Endothelial cell of umbilical vein (primary cell): ENCODE measurements at regions not wholly inside any gene's neighbourhood (a gene's known extent, or its start where the extent isn't known, plus 50 kb on each side); places are given as distances from the start of the nearest gene placed in this dataset.

Source experiments
- EZH2 ChIP-seq: IDR thresholded peaks from 2 replicates; pipeline ENCODE4 v1.6.1; 2012; ENCODE audit warnings: borderline replicate concordance, low read depth, mild to moderate bottlenecking, moderate library complexity, low read length, inconsistent platforms; ENCODE audit not compliant: severe bottlenecking
- POLR2A ChIP-seq: IDR thresholded peaks from 2 replicates; pipeline ENCODE4 v1.6.1; 2012; ENCODE audit warnings: low read depth, mild to moderate bottlenecking, control low read depth, low read length
- POLR2AphosphoS5 ChIP-seq: IDR thresholded peaks from 2 replicates; pipeline ENCODE4 v1.6.1; 2012; ENCODE audit warnings: low read depth, mild to moderate bottlenecking, control low read depth, low read length, moderate library complexity; ENCODE audit not compliant: insufficient read depth
- TF ChIP-seq, protein P1 (sequence below), 2 donors: IDR thresholded peaks; 1 replicate in 1 of 2; 2 replicates in 1 of 2; pipeline ENCODE4 v1.5.1; 2011; ENCODE audit warnings: low read length in 2 of 2, mild to moderate bottlenecking in 2 of 2, moderate library complexity in 2 of 2, control low read depth in 1 of 2, inconsistent platforms in 1 of 2, low read depth in 1 of 2; ENCODE audit not compliant: insufficient read depth in 1 of 2; ENCODE audit errors: extremely low read depth in 1 of 2
- TF ChIP-seq, protein P2 (sequence below): IDR thresholded peaks from 2 replicates; pipeline ENCODE4 v1.6.1; 2011; ENCODE audit not compliant: insufficient read depth, insufficient read length

- TF ChIP-seq, protein P1, sequence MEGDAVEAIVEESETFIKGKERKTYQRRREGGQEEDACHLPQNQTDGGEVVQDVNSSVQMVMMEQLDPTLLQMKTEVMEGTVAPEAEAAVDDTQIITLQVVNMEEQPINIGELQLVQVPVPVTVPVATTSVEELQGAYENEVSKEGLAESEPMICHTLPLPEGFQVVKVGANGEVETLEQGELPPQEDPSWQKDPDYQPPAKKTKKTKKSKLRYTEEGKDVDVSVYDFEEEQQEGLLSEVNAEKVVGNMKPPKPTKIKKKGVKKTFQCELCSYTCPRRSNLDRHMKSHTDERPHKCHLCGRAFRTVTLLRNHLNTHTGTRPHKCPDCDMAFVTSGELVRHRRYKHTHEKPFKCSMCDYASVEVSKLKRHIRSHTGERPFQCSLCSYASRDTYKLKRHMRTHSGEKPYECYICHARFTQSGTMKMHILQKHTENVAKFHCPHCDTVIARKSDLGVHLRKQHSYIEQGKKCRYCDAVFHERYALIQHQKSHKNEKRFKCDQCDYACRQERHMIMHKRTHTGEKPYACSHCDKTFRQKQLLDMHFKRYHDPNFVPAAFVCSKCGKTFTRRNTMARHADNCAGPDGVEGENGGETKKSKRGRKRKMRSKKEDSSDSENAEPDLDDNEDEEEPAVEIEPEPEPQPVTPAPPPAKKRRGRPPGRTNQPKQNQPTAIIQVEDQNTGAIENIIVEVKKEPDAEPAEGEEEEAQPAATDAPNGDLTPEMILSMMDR (IDR thresholded peaks at IDR 0.05; ENCODE audit: extremely low read depth in 1 of 2, insufficient read depth in 1 of 2, low read depth in 1 of 2, low read length in 2 of 2), result no peak
- TF ChIP-seq POLR2AphosphoS5 (no peak), POLR2A (no peak), EZH2 (no peak)
- TF ChIP-seq, protein P2, sequence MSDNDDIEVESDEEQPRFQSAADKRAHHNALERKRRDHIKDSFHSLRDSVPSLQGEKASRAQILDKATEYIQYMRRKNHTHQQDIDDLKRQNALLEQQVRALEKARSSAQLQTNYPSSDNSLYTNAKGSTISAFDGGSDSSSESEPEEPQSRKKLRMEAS, result no peak
Observed at GRCh38 chr3:73709712-73710111, 85.0 kb upstream of the PDZRN3 start.
